Transverse colon (tissue), 4 donors: ENCODE measurements at regions not wholly inside any gene's neighbourhood (a gene's known extent, or its start where the extent isn't known, plus 50 kb on each side); places are given as distances from the start of the nearest gene placed in this dataset.

Experiments
- EP300 ChIP-seq: sonication (generic); formaldehyde crosslinking; IDR thresholded peaks from one replicate; pipeline ENCODE4 v1.6.1; 2017; ENCODE audit warnings: antibody characterized with exemption, low read depth
- POLR2A ChIP-seq: fragments of 450-650 bp; IDR thresholded peaks from one replicate; pipeline ENCODE4 v1.6.1; 2016; ENCODE audit warnings: antibody characterized with exemption, mild to moderate bottlenecking, moderate library complexity
- POLR2AphosphoS5 ChIP-seq, 3 donors: sonication (generic); formaldehyde crosslinking; IDR thresholded peaks; one replicate each; pipeline ENCODE4 v1.6.1; 2016; ENCODE audit warnings: antibody characterized with exemption in 3 of 3
- TF ChIP-seq, protein P1 (sequence below), 5 experiments: fragments of 200-600 bp in 3 of 5; fragments of 450-650 bp in 2 of 5; sonication (generic) in 3 of 5; IDR thresholded peaks; 1 replicate in 2 of 5; 2 replicates in 3 of 5; pipeline ENCODE4 v1.5.1; 2016 to 2017; ENCODE audit warnings: antibody characterized with exemption in 5 of 5, inconsistent platforms in 3 of 5, mild to moderate bottlenecking in 2 of 5, moderate library complexity in 1 of 5

DNA sequence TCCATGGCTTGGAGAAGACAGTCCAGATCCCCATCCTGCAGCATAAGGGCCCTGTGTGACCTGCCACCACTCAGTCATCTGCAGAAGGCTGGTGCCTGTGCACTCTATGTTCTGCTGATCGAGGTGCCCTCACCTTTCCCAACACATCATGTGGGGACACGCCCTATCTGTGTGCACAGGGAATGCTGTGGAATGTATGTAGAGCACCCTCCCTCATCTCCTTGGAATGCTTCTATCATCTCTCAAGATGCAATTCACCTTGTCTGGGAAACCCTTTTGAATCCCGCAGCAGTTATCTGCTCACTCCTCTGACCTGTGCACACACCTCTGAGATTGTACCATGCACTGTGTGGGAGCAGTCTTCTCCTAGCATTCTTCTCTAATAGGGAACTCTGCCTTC lies 207.2 kb upstream of the SSTR4 start:
- TF ChIP-seq, protein P1, sequence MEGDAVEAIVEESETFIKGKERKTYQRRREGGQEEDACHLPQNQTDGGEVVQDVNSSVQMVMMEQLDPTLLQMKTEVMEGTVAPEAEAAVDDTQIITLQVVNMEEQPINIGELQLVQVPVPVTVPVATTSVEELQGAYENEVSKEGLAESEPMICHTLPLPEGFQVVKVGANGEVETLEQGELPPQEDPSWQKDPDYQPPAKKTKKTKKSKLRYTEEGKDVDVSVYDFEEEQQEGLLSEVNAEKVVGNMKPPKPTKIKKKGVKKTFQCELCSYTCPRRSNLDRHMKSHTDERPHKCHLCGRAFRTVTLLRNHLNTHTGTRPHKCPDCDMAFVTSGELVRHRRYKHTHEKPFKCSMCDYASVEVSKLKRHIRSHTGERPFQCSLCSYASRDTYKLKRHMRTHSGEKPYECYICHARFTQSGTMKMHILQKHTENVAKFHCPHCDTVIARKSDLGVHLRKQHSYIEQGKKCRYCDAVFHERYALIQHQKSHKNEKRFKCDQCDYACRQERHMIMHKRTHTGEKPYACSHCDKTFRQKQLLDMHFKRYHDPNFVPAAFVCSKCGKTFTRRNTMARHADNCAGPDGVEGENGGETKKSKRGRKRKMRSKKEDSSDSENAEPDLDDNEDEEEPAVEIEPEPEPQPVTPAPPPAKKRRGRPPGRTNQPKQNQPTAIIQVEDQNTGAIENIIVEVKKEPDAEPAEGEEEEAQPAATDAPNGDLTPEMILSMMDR (IDR thresholded peaks at IDR 0.05), result no peak
- TF ChIP-seq POLR2AphosphoS5 (IDR thresholded peaks at IDR 0.05) (no peak), EP300 (no peak), POLR2A (no peak)
